Activated B cell treated with CpG ODN at 0.5 μM for 24 hours (primary cell): ENCODE measurements at regions not wholly inside any gene's neighbourhood (a gene's known extent, or its start where the extent isn't known, plus 50 kb on each side); places are given as distances from the start of the nearest gene placed in this dataset.

Experiments
- ATAC-seq: fragments of 200-7000 bp; cut with Tn5 transposase; one replicate; pipeline ENCODE4 v1.10.0; 2021; ENCODE audit warnings: low read depth, mild to moderate bottlenecking, moderate library complexity
- CTCF ChIA-PET: fragments of 350-600 bp; sonication (Branson Sonifier 250); formaldehyde crosslinking; loops from one replicate; lab custom pipeline; 2021; ENCODE audit warnings: antibody characterized with exemption; lab: Charles Lee
- POLR2A ChIA-PET: fragments of 350-600 bp; sonication (Branson Sonifier 250); formaldehyde crosslinking; loops from one replicate; lab custom pipeline; 2021; ENCODE audit warnings: antibody characterized with exemption; lab: Charles Lee
- DNase-seq: peaks from one replicate; pipeline ENCODE4 v3.0.0; 2022
- H3K27ac Mint-ChIP-seq: one replicate; pipeline ENCODE4 v1.8.0; 2020; ENCODE audit warnings: mixed read lengths
- H3K27me3 Mint-ChIP-seq: one replicate; pipeline ENCODE4 v1.8.0; 2021; ENCODE audit warnings: mixed read lengths
- H3K36me3 Mint-ChIP-seq: one replicate; pipeline ENCODE4 v1.8.0; 2021; ENCODE audit warnings: low read depth, mixed read lengths
- H3K4me1 Mint-ChIP-seq: one replicate; pipeline ENCODE4 v1.8.0; 2021; ENCODE audit warnings: mixed read lengths
- H3K4me3 Mint-ChIP-seq: one replicate; pipeline ENCODE4 v1.8.0; 2020; ENCODE audit warnings: mild to moderate bottlenecking, mixed read lengths
- H3K9me3 Mint-ChIP-seq: one replicate; pipeline ENCODE4 v1.8.0; 2020; ENCODE audit warnings: mixed read lengths
- intact Hi-C: fragments of 100-400 bp; cut with micrococcal nuclease; formaldehyde crosslinking; loops from one replicate; pipeline ENCODE4 v1.15.1; 2024
- TF ChIP-seq, protein P1 (sequence below): fragments of 200-600 bp; IDR thresholded peaks from one replicate; pipeline ENCODE4 v1.8.0; 2022; ENCODE audit warnings: antibody characterized with exemption, mild to moderate bottlenecking

DNA sequence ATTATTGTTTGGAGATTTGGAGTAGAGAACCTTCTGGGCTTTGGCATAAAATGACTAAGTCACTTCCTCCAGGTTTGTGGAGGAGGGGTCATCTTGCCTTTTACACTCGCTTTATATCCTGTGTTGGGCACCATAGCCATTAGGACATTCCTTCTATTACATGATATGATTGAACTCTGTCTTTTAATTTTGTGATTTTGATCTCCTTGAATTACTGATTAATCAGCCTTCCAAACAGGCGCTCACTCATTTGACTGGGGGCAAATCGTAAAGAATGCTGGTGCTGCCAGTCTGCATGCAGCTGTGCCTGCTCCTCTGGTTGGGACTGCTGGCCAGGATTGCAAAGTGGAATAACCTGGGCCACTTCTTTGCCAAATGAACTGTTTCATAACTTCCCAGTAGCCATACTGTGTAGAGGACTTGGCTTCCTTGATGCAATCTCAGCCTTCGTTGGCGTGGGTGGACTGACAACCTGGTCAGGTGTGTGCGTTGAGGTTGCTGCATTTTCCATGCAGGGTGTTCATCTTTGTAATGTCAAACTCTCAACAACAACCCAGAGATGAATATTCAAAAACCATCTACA lies 65.9 kb upstream of the RAB11FIP2 start:
- no peak for ATAC-seq
- peaks cover 4% of the 10 kb centered on the region for H3K27me3 Mint-ChIP-seq
- TF ChIP-seq, protein P1, sequence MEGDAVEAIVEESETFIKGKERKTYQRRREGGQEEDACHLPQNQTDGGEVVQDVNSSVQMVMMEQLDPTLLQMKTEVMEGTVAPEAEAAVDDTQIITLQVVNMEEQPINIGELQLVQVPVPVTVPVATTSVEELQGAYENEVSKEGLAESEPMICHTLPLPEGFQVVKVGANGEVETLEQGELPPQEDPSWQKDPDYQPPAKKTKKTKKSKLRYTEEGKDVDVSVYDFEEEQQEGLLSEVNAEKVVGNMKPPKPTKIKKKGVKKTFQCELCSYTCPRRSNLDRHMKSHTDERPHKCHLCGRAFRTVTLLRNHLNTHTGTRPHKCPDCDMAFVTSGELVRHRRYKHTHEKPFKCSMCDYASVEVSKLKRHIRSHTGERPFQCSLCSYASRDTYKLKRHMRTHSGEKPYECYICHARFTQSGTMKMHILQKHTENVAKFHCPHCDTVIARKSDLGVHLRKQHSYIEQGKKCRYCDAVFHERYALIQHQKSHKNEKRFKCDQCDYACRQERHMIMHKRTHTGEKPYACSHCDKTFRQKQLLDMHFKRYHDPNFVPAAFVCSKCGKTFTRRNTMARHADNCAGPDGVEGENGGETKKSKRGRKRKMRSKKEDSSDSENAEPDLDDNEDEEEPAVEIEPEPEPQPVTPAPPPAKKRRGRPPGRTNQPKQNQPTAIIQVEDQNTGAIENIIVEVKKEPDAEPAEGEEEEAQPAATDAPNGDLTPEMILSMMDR, result no peak
- no peaks in the 10 kb centered on the region for H3K4me1 Mint-ChIP-seq
- intact Hi-C loops, result no loop called here
- ChIA-PET POLR2A (no interaction called here), CTCF (no interaction called here)
- H3K9me3 Mint-ChIP-seq, result no peaks in the 10 kb centered on the region
- H3K36me3 Mint-ChIP-seq, result no peaks in the 10 kb centered on the region
- no peak for DNase-seq
- H3K4me3 Mint-ChIP-seq, result no peak overlapping the region
- no peak overlapping the region for H3K27ac Mint-ChIP-seq

DNA sequence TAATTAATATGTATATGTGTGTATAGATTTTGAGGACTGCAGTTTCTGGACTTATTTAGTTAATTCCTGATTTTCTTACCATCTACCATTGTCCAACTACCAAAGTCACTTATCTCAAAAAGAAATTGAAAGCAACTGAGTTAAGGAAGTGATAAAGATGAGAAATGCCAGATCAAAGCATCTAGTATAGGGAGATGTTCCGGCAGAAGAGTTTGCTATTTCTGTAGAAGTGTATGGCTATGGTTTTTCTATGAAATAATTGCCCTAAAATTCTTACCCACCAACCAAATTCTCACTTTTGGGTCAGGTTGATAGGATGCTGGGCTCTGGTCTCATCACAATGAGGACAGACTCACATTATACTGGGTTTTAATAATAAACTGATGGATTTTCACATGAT lies 64.0 kb upstream of the RAB11FIP2 start:
- TF ChIP-seq, protein P1, result no peak
- Mint-ChIP-seq H3K27me3 (peaks cover 4% of the 10 kb centered on the region), H3K4me1 (no peaks in the 10 kb centered on the region), H3K4me3 (no peak overlapping the region), H3K9me3 (no peaks in the 10 kb centered on the region), H3K27ac (no peak overlapping the region), H3K36me3 (no peaks in the 10 kb centered on the region)
- POLR2A ChIA-PET, result no interaction called here
- intact Hi-C loops, result no loop called here
- CTCF ChIA-PET, result no interaction called here
- ATAC-seq (no peak), DNase-seq (no peak)

DNA sequence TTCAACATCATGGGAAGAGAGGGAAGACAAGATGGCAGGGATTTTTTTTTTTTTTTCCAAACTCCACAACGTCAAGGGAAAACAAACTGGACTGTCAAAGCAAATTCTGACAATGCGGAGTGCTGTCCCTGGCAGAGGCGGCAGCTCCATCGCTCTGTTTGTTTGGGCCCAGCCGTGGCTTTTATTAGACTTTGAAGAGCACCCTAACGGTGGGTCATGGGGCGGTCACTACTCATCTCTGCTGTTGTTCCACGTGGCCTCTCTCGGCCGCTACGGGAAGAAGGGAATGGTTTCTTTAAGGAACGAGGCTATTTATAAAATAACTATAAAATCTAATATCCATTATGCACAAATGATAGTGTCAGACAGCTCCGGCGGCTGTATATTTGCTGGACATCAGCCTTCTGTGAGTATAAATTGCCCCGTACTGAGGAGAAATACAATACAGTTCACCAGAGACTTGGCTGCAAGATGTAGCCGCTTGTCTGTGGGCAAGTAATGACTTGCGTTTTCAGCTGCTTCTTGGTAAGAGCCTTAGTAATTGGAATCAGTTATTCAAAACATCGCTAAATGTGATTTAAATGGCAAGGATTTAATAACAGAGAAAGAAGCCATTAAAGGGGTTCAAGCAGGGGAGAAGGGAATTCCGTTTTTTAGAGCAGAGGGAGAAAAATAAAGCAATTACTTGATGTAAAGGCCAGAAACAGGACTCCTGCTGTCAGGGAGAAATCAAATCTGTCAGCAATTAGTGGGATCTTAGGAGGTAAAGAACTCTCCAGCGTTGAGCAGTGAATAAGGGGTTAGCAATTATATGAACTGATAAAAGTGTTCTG lies 61.7 kb upstream of the RAB11FIP2 start:
- intact Hi-C loops, result no loop called here
- TF ChIP-seq, protein P1, result no peak
- Mint-ChIP-seq H3K9me3 (no peaks in the 10 kb centered on the region), H3K27ac (no peak overlapping the region), H3K36me3 (no peaks in the 10 kb centered on the region), H3K4me3 (no peak overlapping the region), H3K4me1 (no peaks in the 10 kb centered on the region), H3K27me3 (peaks cover 4% of the 10 kb centered on the region)
- ChIA-PET POLR2A (no interaction called here), CTCF (no interaction called here)
- ATAC-seq (no peak), DNase-seq (no peak)

DNA sequence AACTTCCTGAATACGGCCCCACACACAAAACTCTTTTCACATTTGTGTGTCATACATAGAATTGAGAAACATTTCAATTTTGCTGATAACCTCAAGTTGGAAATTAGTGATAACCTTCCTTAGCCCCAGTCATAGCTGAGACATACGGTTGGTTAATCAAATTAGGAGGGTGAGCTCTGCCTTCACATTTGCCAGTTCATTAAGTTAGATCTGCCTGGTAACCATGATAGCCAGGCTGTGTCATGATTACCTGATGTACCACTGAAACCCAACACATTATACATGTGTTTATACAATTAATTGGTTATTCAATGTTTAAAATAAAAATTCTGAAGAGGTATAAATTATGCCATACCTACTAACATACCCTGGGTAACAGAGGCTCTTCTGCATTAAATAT lies 60.8 kb upstream of the RAB11FIP2 start:
- ChIA-PET CTCF (no interaction called here), POLR2A (no interaction called here)
- DNase-seq, result no peak
- no peaks in the 10 kb centered on the region for H3K36me3 Mint-ChIP-seq
- no peaks in the 10 kb centered on the region for H3K9me3 Mint-ChIP-seq
- intact Hi-C loops, result no loop called here
- TF ChIP-seq, protein P1, result no peak
- peaks cover 4% of the 10 kb centered on the region for H3K27me3 Mint-ChIP-seq
- no peak for ATAC-seq
- no peaks in the 10 kb centered on the region for H3K4me1 Mint-ChIP-seq
- no peak overlapping the region for H3K4me3 Mint-ChIP-seq
- no peak overlapping the region for H3K27ac Mint-ChIP-seq

DNA sequence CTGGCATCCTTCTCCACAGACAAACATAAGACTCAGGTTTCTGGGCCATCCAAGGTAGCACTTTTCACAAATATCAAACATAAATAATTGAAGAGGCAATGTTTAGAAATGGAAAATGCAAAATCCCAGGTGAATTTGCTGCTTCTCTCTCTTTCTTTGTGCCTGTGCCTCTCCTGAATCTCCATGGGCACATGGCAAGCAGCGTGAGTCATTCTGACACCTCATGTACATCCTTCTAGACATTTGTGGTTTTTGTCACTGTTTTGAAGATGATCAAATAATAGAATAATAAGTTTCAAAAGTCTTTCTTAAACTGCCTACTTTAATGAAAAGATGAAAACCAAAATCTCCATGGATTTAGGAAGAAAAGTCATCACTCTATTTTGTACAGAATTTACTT lies 60.3 kb upstream of the RAB11FIP2 start:
- no peaks in the 10 kb centered on the region for H3K4me1 Mint-ChIP-seq
- ChIA-PET POLR2A (no interaction called here), CTCF (no interaction called here)
- TF ChIP-seq, protein P1, result no peak
- intact Hi-C loops, result no loop called here
- H3K9me3 Mint-ChIP-seq, result no peaks in the 10 kb centered on the region
- ATAC-seq (no peak), DNase-seq (no peak)
- H3K27ac Mint-ChIP-seq, result no peak overlapping the region
- no peaks in the 10 kb centered on the region for H3K36me3 Mint-ChIP-seq
- H3K4me3 Mint-ChIP-seq, result no peak overlapping the region
- peaks cover 4% of the 10 kb centered on the region for H3K27me3 Mint-ChIP-seq
